Upper lobe of left lung (tissue), 4 donors: ENCODE measurements at regions not wholly inside any gene's neighbourhood (a gene's known extent, or its start where the extent isn't known, plus 50 kb on each side); places are given as distances from the start of the nearest gene placed in this dataset.

Experiments used
- CTCF ChIP-seq, 6 experiments: fragments of 450-650 bp in 4 of 6; fragments of 200-600 bp in 2 of 6; sonication (generic) in 2 of 6; IDR thresholded peaks; one replicate each; pipeline ENCODE4 v1.5.1; 2016 to 2019; ENCODE audit warnings: antibody characterized with exemption in 6 of 6
- EP300 ChIP-seq, 4 donors: sonication (generic); formaldehyde crosslinking; IDR thresholded peaks; one replicate each; pipeline ENCODE4 v1.5.1; 2017; ENCODE audit warnings: antibody characterized with exemption in 4 of 4, control low read depth in 2 of 4
- POLR2A ChIP-seq, 4 donors: fragments of 450-650 bp; IDR thresholded peaks; one replicate each; pipeline ENCODE4 v1.5.1; 2016 to 2017; ENCODE audit warnings: antibody characterized with exemption in 4 of 4, mild to moderate bottlenecking in 2 of 4
- POLR2AphosphoS5 ChIP-seq, 2 donors: sonication (generic); formaldehyde crosslinking; IDR thresholded peaks; one replicate each; pipeline ENCODE4 v1.5.1; 2017; ENCODE audit warnings: antibody characterized with exemption in 2 of 2

- TF ChIP-seq POLR2A (IDR thresholded peaks at IDR 0.05) (no peak), CTCF (IDR thresholded peaks at IDR 0.05) (no peak), EP300 (IDR thresholded peaks at IDR 0.05) (no peak), POLR2AphosphoS5 (IDR thresholded peaks at IDR 0.05) (no peak)
These were observed 443.1 kb downstream of the HNRNPD start for GRCh38 chr4:81930506-81931238.
